HCT116 (cell line): ENCODE measurements at regions not wholly inside any gene's neighbourhood (a gene's known extent, or its start where the extent isn't known, plus 50 kb on each side); places are given as distances from the start of the nearest gene placed in this dataset.
"Not testable (repeated sequence)": the region's sequence is repeated elsewhere in the genome, so short reads cannot be mapped to it uniquely, and the experiment has no call there.

Experiments used
- CTCF ChIP-seq, 3 experiments: fragments of 200-600 bp in 1 of 3; sonication (generic) in 1 of 3; IDR thresholded peaks in 2 of 3; conservative IDR thresholded peaks in 1 of 3; 2 replicates each; pipeline ENCODE4 v1.5.1; 2012 to 2017; ENCODE audit warnings: low read depth in 2 of 3, low read length in 2 of 3, antibody characterized with exemption in 1 of 3, borderline replicate concordance in 1 of 3, control low read depth in 1 of 3, mild to moderate bottlenecking in 1 of 3, mixed read lengths in 1 of 3, mixed run types in 1 of 3, moderate library complexity in 1 of 3; ENCODE audit not compliant: insufficient read depth in 1 of 3
- EGR1 ChIP-seq: IDR thresholded peaks from 2 replicates; pipeline ENCODE4 v1.6.1; 2012; ENCODE audit warnings: low read depth
- ELF1 ChIP-seq: IDR thresholded peaks from 2 replicates; pipeline ENCODE4 v1.6.1; 2012; ENCODE audit warnings: low read depth, borderline replicate concordance
- POLR2A ChIP-seq: IDR thresholded peaks from 2 replicates; pipeline ENCODE4 v1.7.0; 2011; ENCODE audit warnings: borderline replicate concordance; ENCODE audit not compliant: insufficient read depth, insufficient read length; ENCODE audit errors: extremely low read depth
- POLR2AphosphoS5 ChIP-seq: IDR thresholded peaks from 2 replicates; pipeline ENCODE4 v1.6.1; 2011; ENCODE audit warnings: mild to moderate bottlenecking, low read depth, low read length, moderate library complexity
- RAD21 ChIP-seq: IDR thresholded peaks from 2 replicates; pipeline ENCODE4 v1.6.1; 2012; ENCODE audit warnings: low read depth, mild to moderate bottlenecking
- REST ChIP-seq: IDR thresholded peaks from 2 replicates; pipeline ENCODE4 v1.6.1; 2012; ENCODE audit warnings: low read depth
- SIN3A ChIP-seq: IDR thresholded peaks from 2 replicates; pipeline ENCODE4 v1.6.1; 2012; ENCODE audit warnings: low read depth
- ZFX ChIP-seq: fragments of 450-650 bp; IDR thresholded peaks from 2 replicates; pipeline ENCODE4 v1.6.1; 2017

- TF ChIP-seq CTCF (IDR thresholded peaks at IDR 0.05 in 2 of 3, conservative IDR thresholded peaks at IDR 0.05 in 1 of 3; ENCODE audit: borderline replicate concordance in 1 of 3, insufficient read depth in 1 of 3, low read depth in 2 of 3, low read length in 2 of 3); POLR2A; POLR2AphosphoS5; ZFX; SIN3A; REST; EGR1; ELF1; RAD21: not testable (repeated sequence)
These were observed 151.6 kb upstream of the KCTD3 start for GRCh38 chr1:215415521-215415920.
